ENCODE measurements at regions not wholly inside any gene's neighbourhood (a gene's known extent, or its start where the extent isn't known, plus 50 kb on each side); places are given as distances from the start of the nearest gene placed in this dataset.
"Not testable (repeated sequence)": the region's sequence is repeated elsewhere in the genome, so short reads cannot be mapped to it uniquely, and the experiment has no call there.

DNA sequence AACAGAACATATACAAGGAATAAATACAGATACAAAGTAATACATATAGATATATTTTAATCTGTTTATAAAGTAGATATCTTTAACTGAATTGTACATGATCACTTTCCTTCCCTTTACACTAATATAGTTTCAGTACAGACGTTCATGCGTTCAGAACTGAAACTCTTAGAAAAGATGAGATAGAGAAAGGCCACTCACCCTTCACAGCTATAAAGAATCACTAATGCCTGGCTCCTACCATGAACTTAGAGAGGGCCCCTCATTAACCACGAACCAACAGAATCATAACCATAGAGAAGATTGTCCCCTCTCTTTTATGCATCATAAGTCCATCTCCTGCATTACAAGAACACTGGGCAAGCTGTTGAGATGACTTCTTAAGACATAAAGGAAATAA lies 399.0 kb downstream of the COG6 start:
- not testable (repeated sequence) for DNase-seq

DNA sequence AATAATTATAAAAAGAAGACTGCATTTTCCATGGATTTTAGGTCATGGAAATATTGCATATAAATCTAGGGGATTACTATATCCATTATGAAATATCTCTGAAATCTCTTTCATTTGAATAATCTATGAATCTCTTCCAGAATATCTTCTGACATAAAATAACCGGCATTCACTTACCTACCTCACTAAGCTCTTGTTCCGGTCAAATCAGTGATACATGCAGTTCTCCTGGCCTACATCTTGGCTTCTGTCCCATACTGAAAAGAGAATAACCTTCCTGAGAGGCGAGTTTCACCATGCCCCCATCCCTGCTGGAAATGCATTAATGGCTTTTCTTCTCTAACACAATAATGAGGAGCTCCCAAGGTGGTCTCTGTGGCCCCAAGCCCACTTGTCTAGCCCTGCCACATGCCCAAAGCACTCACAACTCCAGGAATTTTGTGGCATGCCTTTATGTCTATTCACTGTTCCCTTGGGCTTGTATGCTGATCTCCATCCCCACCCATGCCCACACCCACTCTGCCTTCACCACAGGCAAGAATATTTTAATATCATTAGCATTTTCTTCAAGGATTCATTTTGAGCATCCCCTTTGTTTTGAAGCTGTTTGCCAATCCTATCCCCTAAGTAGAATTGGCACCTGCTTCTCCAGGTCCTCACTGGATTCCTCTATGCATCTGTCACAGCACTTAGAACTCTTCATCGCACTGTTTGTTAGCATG lies 401.6 kb downstream of the COG6 start:
- DNase-seq = no peak

- DNase-seq = no peak
Observed at GRCh38 chr13:40058757-40059236, 403.3 kb downstream of the COG6 start.

- DNase-seq = no peak
Observed at GRCh38 chr13:40059540-40060232, 404.2 kb downstream of the COG6 start.

- peak; percentile 90 for DNase-seq
Observed at GRCh38 chr13:40060296-40061007, 405.0 kb downstream of the COG6 start.

GRCh38 chr13:40061466-40062450 lies 406.3 kb downstream of the COG6 start:
- peak; percentile 67 for DNase-seq

DNA sequence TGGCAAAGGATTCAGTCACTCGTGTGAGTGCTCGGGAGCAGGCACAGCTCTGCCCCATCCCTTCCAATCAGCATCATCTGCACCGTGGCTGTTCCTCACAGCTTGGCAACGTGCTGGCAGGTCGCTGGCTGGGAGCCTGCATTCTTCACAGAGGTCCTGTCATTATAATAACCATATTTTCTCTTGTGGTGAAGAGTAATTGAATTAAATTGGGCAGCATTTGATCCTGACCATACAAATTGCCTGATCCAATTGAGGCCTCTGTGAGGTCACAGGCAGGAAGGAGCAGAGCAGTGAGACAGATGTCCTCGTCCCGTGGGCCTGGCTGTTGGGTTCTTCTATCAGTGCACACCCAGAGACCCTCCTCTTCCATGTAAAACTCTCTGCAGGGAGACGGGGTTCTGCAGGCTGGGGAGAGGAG lies 407.8 kb downstream of the COG6 start:
- DNase-seq = peak; percentile 41

DNA sequence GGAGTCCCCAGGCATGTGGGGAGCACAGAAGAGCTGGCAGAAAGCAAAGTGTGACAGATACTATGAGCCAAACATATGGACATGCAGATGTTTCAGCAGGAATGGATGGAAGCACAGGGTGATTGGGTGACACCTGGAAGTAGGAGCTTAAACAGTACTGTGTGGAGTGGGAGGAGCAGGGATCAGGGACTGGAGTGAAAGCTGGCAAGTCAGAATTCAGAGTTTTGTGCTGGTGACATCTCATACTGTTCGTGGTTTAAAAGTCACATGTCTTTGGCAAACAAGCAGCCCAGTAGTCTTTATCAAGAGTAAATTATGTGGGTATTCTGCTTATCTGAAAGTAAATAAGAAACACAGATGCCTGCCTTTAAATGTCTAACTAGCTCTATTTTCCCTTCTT lies 408.2 kb downstream of the COG6 start:
- DNase-seq = no peak

DNA sequence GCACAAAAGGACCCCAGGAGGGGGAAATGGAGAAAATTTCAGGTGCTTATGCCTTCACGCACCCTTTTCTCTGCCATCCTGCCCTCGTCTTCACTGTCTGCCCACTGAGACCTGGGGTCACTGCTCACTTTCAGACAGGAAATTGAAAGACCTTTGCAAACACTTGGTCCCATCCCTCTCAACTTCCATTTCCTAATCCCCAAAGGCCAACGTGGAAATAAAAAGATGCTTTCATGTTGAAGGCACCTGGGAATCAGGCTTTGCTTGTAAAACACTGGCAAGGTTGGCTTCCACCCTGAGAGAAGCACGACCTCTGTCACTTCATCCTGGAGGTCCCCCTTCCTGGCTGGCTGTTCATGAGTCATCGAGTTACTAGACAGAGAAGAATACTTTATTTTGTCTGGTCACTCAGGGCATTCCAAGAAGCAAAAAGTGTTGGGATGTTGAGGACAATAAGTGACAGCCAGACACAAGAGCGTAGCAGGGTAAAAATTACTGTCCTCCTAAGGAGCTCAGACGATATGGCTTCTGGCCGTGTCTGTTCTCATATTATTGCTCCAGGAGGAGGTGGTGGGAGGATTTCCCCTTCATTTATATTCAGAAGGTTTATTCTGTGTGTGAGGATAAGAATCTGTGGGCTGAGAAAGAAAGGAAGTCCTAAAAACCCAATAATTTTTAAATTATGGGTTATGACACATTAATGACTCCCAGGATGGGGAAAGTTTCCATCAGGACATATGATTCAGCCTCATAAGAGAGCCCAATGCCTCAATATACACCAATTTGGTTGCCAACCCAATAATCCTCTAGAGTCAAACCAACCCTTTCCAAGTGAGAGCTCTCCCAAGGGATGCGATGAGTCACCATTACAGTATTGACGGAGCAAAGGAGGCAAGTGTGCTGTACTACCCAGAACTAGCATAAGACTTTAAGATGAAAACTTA lies 409.0 kb downstream of the COG6 start:
- DNase-seq = peak; percentile 97

DNA sequence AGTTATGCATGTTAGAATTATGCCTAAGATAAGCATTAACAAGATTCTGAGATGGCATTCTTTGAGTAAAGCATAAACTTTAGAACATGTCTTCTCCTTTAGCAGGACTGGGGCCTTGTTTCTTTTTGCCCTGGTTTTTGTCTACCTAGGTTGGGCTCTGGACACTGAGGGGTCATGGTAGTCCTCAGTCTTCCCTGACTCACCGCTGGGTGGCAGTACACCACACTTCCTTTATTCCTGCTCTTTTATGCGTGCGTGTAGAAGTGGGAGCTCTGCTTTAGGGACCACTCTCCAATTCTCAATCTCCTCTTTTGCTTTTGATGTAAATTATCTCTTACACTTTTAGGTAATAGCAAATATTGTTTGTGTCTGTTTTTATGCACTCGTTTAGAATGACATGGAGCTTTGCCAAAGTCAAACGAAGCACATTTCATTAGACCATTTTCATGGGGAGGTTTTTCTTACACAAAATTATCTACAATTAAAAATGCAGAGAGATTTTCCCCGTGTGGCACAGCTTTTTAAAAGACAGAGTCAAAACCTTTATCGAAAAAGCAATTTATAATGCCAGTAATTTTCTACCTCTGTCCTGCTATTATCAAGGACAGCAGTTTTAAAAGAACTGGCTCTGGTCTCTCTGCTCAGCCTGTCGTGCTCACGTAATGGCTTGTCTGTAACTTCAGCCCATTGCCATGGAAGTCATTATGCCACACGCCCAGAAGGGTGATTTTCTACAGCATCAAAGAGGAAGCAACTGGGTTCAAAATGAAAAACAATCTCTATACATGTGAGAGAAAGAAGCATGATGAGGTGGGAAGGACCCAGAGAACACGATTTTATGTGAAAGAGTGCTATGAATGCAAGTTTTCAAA lies 413.9 kb downstream of the COG6 start:
- peak; percentile 53 for DNase-seq

DNA sequence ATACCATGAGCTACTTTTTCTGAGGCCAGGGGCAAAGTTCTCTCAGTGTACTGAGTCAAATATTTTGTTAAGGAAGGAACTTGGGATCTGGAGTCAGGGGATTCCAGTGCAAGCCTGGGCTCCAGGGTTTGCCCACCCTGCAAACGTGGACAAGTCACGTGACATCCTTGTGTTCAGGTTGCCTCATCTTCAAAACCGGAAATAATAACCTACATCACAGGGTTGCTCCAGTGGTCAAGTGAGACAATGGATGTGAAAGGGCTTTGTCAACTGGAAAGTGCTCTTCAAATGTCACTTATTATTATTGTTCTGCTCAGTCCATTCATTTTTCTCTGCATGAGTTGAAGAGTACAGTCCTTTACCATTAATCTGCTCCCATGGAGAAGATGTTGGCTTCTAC lies 414.9 kb downstream of the COG6 start:
- no peak for DNase-seq

DNA sequence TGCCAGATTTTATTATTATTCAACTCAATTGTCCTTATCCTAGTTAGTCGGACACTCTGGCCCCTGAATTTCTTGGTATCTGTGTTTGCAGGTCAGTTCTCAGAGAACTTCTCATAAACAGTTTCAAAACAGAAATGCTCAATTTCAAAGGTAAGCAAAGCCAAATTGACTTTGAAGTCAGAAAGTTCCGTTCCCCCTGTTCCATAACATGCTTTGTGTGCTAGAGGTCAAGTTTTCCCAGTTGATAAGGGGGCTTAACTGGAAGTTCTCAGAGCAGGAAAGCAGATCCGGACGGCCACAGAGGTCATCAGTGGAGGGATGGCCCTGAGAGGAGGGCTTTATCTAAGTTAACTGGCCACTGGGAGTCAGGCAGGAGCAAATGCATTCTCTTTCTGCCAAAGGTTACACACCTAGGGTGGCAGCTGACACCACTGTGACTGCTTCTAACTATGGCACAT lies 417.2 kb downstream of the COG6 start:
- no peak for DNase-seq

DNA sequence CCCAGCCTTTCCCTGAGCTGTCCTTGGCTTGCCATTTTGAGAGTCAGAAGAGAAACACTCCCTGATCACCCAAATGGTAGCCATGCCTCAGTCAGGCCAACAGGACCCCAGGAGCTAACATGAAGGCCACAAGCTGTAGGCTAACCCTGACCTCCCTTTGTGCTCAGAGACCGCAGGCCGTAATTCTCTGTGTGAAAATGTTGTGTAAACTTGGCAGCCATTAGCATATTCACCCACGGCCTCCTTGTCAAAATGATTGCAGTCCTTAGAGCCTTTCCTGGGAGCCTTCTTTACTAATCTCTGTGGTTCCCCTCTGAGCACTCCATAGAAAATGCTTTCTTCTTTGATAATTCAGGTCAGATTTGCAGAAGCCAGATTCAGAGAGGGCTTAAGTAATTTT lies 418.9 kb downstream of the COG6 start:
- DNase-seq = no peak

GRCh38 chr13:40075281-40075680 lies 419.8 kb downstream of the COG6 start:
- no peak for DNase-seq

GRCh38 chr13:40076765-40077362 lies 421.4 kb downstream of the COG6 start:
- DNase-seq = no peak

- DNase-seq = no peak
Observed at GRCh38 chr13:40077396-40078027, 422.1 kb downstream of the COG6 start.

DNA sequence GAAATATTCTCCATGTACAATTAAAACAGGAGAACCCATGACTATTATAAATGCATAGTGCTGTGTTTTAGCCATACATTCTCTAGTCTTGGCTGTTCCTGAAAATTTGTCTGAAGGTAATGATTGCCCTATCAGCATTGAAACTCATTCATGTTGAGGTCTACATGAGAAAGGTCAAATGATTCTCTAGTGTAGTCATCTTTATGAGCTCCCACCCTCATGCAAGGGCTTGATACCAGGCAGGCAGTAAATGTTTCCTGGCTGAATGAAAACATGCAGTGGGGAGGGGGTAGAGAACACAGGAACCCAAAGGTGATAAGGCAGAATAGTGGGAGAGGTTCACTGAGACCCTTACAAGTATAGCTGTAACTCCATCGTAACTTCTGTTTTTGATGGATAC lies 424.3 kb downstream of the COG6 start:
- DNase-seq = no peak

- DNase-seq = no peak
Observed at GRCh38 chr13:40080676-40081075, 425.2 kb downstream of the COG6 start.

DNA sequence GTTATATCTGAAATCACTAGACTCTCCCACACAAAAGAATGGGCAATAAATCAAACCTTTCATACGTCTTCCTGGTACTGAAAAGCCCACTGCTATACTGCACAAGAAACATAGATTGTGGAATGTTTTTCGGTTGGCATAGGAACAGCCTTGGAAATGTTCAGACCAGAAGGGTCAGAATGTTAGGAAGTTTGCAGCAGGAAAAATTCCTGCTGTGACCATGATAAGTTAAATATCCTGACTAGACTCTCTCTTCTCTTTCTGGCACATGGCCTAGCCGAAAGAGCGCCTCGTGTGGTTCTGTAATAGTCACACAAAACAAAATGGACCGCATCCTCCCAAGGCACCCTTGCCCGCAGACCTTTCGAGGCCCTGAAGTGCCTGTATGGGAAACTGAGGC lies 427.2 kb downstream of the COG6 start:
- no peak for DNase-seq

Data from fibroblast of skin of right biceps (primary cell).